CD14-positive monocyte (primary cell): ENCODE measurements at regions not wholly inside any gene's neighbourhood (a gene's known extent, or its start where the extent isn't known, plus 50 kb on each side); places are given as distances from the start of the nearest gene placed in this dataset.

Experiments used
- DNase-seq, 3 donors: peaks; one replicate each; pipeline ENCODE4 v3.0.0-alpha.2; 2011 to 2022
- H2AFZ ChIP-seq: 2 replicates; pipeline ENCODE4 v1.6.0; 2012; ENCODE audit warnings: mild to moderate bottlenecking, low read depth, low read length, inconsistent platforms; ENCODE audit not compliant: insufficient read depth, poor library complexity, severe bottlenecking
- H3K27ac ChIP-seq, 2 donors: 1 replicate in 1 of 2; 2 replicates in 1 of 2; pipeline ENCODE4 v1.5.1; 2012 to 2013; ENCODE audit warnings: low read length in 2 of 2, control low read depth in 1 of 2, inconsistent platforms in 1 of 2, low read depth in 1 of 2, mild to moderate bottlenecking in 1 of 2
- H3K27me3 ChIP-seq, 2 donors: one replicate each; pipeline versions ENCODE4 v1.6.0 to v1.6.1; 2011 to 2013; ENCODE audit warnings: low read length in 2 of 2; ENCODE audit not compliant: control insufficient read depth in 2 of 2, insufficient read depth in 2 of 2
- H3K36me3 ChIP-seq, 2 donors: replicated peaks in 1 of 2; 1 replicate in 1 of 2; 2 replicates in 1 of 2; pipeline versions ENCODE4 v1.5.1 to v1.6.1; 2012 to 2013; ENCODE audit warnings: low read length in 2 of 2, control low read depth in 1 of 2, inconsistent platforms in 1 of 2, mild to moderate bottlenecking in 1 of 2; ENCODE audit not compliant: insufficient read depth in 2 of 2, control insufficient read depth in 1 of 2
- H3K4me1 ChIP-seq, 2 donors: 1 replicate in 1 of 2; 2 replicates in 1 of 2; pipeline versions ENCODE4 v1.5.1 to v1.6.1; 2012 to 2013; ENCODE audit warnings: low read length in 2 of 2, control low read depth in 1 of 2, inconsistent platforms in 1 of 2, mild to moderate bottlenecking in 1 of 2, moderate library complexity in 1 of 2; ENCODE audit not compliant: insufficient read depth in 2 of 2, control insufficient read depth in 1 of 2
- H3K4me2 ChIP-seq: replicated peaks from 2 replicates; pipeline ENCODE3; 2012; ENCODE audit warnings: low read length, moderate library complexity, mild to moderate bottlenecking; ENCODE audit not compliant: poor library complexity, severe bottlenecking; ENCODE audit errors: extremely low read depth
- H3K4me3 ChIP-seq, 3 experiments: fragments of 200-600 bp in 1 of 3; sonication (generic) in 1 of 3; replicated peaks in 1 of 3; 1 replicate in 2 of 3; 2 replicates in 1 of 3; pipeline ENCODE4 v1.5.1; 2011 to 2013; ENCODE audit warnings: low read length in 3 of 3, mild to moderate bottlenecking in 3 of 3, control low read depth in 2 of 3, low read depth in 2 of 3, inconsistent platforms in 1 of 3, moderate library complexity in 1 of 3
- H3K79me2 ChIP-seq: 2 replicates; pipeline ENCODE4 v1.6.0; 2012; ENCODE audit warnings: mild to moderate bottlenecking, control low read depth, inconsistent platforms, low read length, moderate library complexity; ENCODE audit not compliant: insufficient read depth
- H3K9ac ChIP-seq: 2 replicates; pipeline ENCODE4 v1.6.0; 2017; ENCODE audit warnings: low read length, mild to moderate bottlenecking; ENCODE audit not compliant: insufficient read depth, poor library complexity, severe bottlenecking
- H3K9me3 ChIP-seq, 2 donors: replicated peaks in 1 of 2; 1 replicate in 1 of 2; 2 replicates in 1 of 2; pipeline versions ENCODE4 v1.5.1 to v1.6.1; 2012 to 2013; ENCODE audit warnings: low read length in 2 of 2, control low read depth in 1 of 2; ENCODE audit not compliant: control insufficient read depth in 1 of 2, insufficient read depth in 1 of 2
- H4K20me1 ChIP-seq: 2 replicates; pipeline ENCODE4 v1.6.0; 2012; ENCODE audit warnings: mild to moderate bottlenecking, low read length, control low read depth, moderate library complexity; ENCODE audit not compliant: insufficient read depth
- H3K27ac Mint-ChIP-seq, 7 donors: one replicate each; pipeline ENCODE4 v1.8.0; 2020; ENCODE audit warnings: mild to moderate bottlenecking in 7 of 7, mixed read lengths in 7 of 7, moderate library complexity in 6 of 7, inconsistent platforms in 2 of 7
- H3K27me3 Mint-ChIP-seq, 3 donors: one replicate each; pipeline ENCODE4 v1.8.0; 2021 to 2022; ENCODE audit warnings: low read depth in 3 of 3, mild to moderate bottlenecking in 3 of 3, mixed read lengths in 3 of 3, moderate library complexity in 3 of 3, inconsistent platforms in 1 of 3
- H3K36me3 Mint-ChIP-seq, 2 donors: one replicate each; pipeline ENCODE4 v1.8.0; 2020; ENCODE audit warnings: mixed read lengths in 2 of 2, inconsistent platforms in 1 of 2, mild to moderate bottlenecking in 1 of 2
- H3K4me1 Mint-ChIP-seq: one replicate; pipeline ENCODE4 v1.8.0; 2020; ENCODE audit warnings: mild to moderate bottlenecking, mixed read lengths
- H3K4me3 Mint-ChIP-seq, 2 donors: one replicate each; pipeline ENCODE4 v1.8.0; 2020; ENCODE audit warnings: mild to moderate bottlenecking in 2 of 2, mixed read lengths in 2 of 2, moderate library complexity in 1 of 2
- H3K9me3 Mint-ChIP-seq, 7 donors: one replicate each; pipeline ENCODE4 v1.8.0; 2020 to 2022; ENCODE audit warnings: mixed read lengths in 7 of 7, mild to moderate bottlenecking in 6 of 7, moderate library complexity in 6 of 7, inconsistent platforms in 2 of 7
- WGBS: methylation state at CpG from one replicate; pipeline ENCODE4 v1.1.5; 2013; ENCODE audit warnings: missing lambda C conversion rate; ENCODE audit not compliant: insufficient coverage; 5-methylcytosine and 5-hydroxymethylcytosine counted together
- intact Hi-C, 2 donors: fragments of 100-400 bp; cut with micrococcal nuclease; formaldehyde crosslinking; loops; one replicate each; pipeline versions ENCODE4 v1.15.0 to v1.15.1; 2023
- TF ChIP-seq, protein P1 (sequence below): fragments of 200-600 bp; IDR thresholded peaks from one replicate; pipeline ENCODE4 v1.8.0; 2022; ENCODE audit warnings: antibody characterized with exemption, mild to moderate bottlenecking

DNA sequence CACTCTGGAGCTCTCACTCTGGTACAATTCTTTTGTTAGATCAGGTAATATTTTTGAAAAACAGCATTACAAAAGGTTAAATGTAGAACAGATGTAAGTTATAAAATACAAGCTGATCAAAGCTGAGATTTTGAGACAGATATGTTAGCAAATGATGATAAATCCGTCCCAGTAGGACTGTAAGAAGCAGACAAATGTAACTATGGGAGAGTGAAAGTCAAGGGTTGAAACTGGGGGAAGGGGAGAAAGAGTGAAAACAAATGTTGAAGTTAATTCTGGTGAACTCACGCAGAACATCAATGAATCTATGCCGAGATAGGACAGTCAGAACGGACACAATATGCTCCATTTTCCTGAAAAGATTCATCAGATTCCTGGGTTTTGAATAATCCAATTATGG is 298.9 kb upstream of the IRX5 start:
- Histone ChIP-seq H3K27ac (no peak overlapping the region), H3K79me2 (no peaks in the 10 kb centered on the region), H4K20me1 (no peaks in the 10 kb centered on the region), H3K27me3 (no peaks in the 10 kb centered on the region), H3K9me3 (no peaks in the 10 kb centered on the region), H3K4me3 (no peak overlapping the region), H2AFZ (no peak overlapping the region), H3K36me3 (no peaks in the 10 kb centered on the region), H3K4me2 (no peak overlapping the region), H3K9ac (no peak overlapping the region), H3K4me1 (no peaks in the 10 kb centered on the region)
- intact Hi-C loops, result no loop called here
- no peaks in the 10 kb centered on the region for H3K4me1 Mint-ChIP-seq
- H3K27me3 Mint-ChIP-seq, result peaks cover 4 to 6% (median 6%) of the 10 kb centered on the region in 3 donors
- H3K9me3 Mint-ChIP-seq, result peaks cover 0 to 4% (median 0%) of the 10 kb centered on the region in 7 donors
- TF ChIP-seq, protein P1, sequence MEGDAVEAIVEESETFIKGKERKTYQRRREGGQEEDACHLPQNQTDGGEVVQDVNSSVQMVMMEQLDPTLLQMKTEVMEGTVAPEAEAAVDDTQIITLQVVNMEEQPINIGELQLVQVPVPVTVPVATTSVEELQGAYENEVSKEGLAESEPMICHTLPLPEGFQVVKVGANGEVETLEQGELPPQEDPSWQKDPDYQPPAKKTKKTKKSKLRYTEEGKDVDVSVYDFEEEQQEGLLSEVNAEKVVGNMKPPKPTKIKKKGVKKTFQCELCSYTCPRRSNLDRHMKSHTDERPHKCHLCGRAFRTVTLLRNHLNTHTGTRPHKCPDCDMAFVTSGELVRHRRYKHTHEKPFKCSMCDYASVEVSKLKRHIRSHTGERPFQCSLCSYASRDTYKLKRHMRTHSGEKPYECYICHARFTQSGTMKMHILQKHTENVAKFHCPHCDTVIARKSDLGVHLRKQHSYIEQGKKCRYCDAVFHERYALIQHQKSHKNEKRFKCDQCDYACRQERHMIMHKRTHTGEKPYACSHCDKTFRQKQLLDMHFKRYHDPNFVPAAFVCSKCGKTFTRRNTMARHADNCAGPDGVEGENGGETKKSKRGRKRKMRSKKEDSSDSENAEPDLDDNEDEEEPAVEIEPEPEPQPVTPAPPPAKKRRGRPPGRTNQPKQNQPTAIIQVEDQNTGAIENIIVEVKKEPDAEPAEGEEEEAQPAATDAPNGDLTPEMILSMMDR, result no peak
- no peak overlapping the region for H3K4me3 Mint-ChIP-seq
- WGBS, result 90% methylated on average over 2 of the region's 4 CpGs
- no peak overlapping the region for H3K27ac Mint-ChIP-seq
- DNase-seq, result no peak
- H3K36me3 Mint-ChIP-seq, result no peaks in the 10 kb centered on the region

DNA sequence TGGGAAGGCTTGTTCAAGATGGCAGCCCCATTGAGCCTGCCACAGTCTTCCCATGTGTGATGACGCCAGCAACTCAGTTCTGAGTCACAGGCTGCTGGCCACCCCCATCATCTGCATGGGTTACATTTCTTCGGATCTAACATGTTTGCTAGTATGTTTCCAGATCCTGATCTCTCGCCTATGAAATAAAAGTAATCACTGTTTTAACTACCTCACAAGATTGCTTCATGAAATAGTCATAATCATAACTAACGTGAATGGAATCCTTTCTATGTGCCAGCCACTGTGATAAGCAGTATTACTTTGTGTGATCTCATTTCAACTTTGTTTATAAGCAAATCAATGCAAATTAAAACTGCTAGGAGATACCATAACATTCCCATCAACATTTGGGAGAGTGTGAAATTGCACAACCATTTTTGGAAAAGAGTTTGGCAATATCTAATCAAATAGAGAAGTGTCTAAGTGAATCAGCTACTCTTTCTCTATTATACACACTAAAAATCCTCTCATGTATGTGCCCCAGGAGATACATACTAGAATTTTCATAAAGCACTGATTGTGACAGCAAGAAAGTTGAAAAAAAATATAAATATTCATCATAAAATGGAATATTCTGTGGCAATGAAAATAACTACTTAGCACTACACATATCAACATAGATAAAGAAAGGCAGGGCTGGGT is 300.2 kb upstream of the IRX5 start:
- DNase-seq, result no peak
- H3K79me2 ChIP-seq, result no peaks in the 10 kb centered on the region

More for the DNA sequence above, 300.2 kb upstream of the IRX5 start:
- Histone ChIP-seq H3K36me3 (no peaks in the 10 kb centered on the region), H4K20me1 (no peaks in the 10 kb centered on the region), H3K9ac (no peak overlapping the region), H3K4me3 (no peak overlapping the region), H3K4me2 (no peak overlapping the region), H3K27ac (no peak overlapping the region), H3K27me3 (no peaks in the 10 kb centered on the region), H3K9me3 (no peaks in the 10 kb centered on the region), H2AFZ (no peak overlapping the region), H3K4me1 (no peaks in the 10 kb centered on the region)
- Mint-ChIP-seq H3K4me1 (no peaks in the 10 kb centered on the region), H3K36me3 (no peaks in the 10 kb centered on the region), H3K27ac (no peak overlapping the region), H3K27me3 (peaks cover 0 to 4% (median 4%) of the 10 kb centered on the region in 3 donors), H3K9me3 (peaks cover 0 to 5% (median 0%) of the 10 kb centered on the region in 7 donors), H3K4me3 (no peak overlapping the region)
- 91% methylated on average over 1 of the region's 4 CpGs for WGBS
- intact Hi-C loops, result no loop called here
- TF ChIP-seq, protein P1, result no peak
